ENCODE measurements at regions not wholly inside any gene's neighbourhood (a gene's known extent, or its start where the extent isn't known, plus 50 kb on each side); places are given as distances from the start of the nearest gene placed in this dataset.

- Histone ChIP-seq H3K4me3 (ENCODE audit: severe bottlenecking) (no peak overlapping the region), H3K27ac (ENCODE audit: poor library complexity, severe bottlenecking) (peak overlapping the region; percentile 100), H3K27me3 (ENCODE audit: insufficient read depth, poor library complexity, severe bottlenecking) (no peaks in the 10 kb centered on the region), H3K9me3 (ENCODE audit: severe bottlenecking) (no peaks in the 10 kb centered on the region), H3K4me1 (ENCODE audit: insufficient read depth, poor library complexity, severe bottlenecking) (peaks cover 62% of the 10 kb centered on the region), H3K36me3 (ENCODE audit: low read depth) (no peaks in the 10 kb centered on the region)
- no peak for DNase-seq (ENCODE audit: low spot score)
- ATAC-seq (ENCODE audit: low read depth), result peak; percentile 72
- TF ChIP-seq CTCF (IDR thresholded peaks at IDR 0.05; ENCODE audit: poor library complexity, severe bottlenecking), result no peak
Measured at GRCh38 chr13:73335210-73335609, 276.4 kb downstream of the KLF5 start.

GRCh38 chr13:73334445-73334844 is 275.6 kb downstream of the KLF5 start:
- DNase-seq (ENCODE audit: low spot score) (peak; percentile 61), ATAC-seq (ENCODE audit: low read depth) (peak; percentile 59)
- H3K9me3 ChIP-seq (ENCODE audit: severe bottlenecking), result no peaks in the 10 kb centered on the region
- peak overlapping the region; percentile 100 for H3K27ac ChIP-seq (ENCODE audit: poor library complexity, severe bottlenecking)
- no peak overlapping the region for H3K4me3 ChIP-seq (ENCODE audit: severe bottlenecking)
- no peaks in the 10 kb centered on the region for H3K27me3 ChIP-seq (ENCODE audit: insufficient read depth, poor library complexity, severe bottlenecking)
- TF ChIP-seq CTCF (IDR thresholded peaks at IDR 0.05; ENCODE audit: poor library complexity, severe bottlenecking), result no peak
- peaks cover 59% of the 10 kb centered on the region for H3K4me1 ChIP-seq (ENCODE audit: insufficient read depth, poor library complexity, severe bottlenecking)
- H3K36me3 ChIP-seq (ENCODE audit: low read depth), result no peaks in the 10 kb centered on the region

GRCh38 chr13:73331556-73331955 is 272.8 kb downstream of the KLF5 start:
- Histone ChIP-seq H3K27ac (ENCODE audit: poor library complexity, severe bottlenecking) (peak overlapping the region; percentile 36), H3K4me1 (ENCODE audit: insufficient read depth, poor library complexity, severe bottlenecking) (peaks cover 33% of the 10 kb centered on the region), H3K36me3 (ENCODE audit: low read depth) (no peaks in the 10 kb centered on the region), H3K4me3 (ENCODE audit: severe bottlenecking) (no peak overlapping the region), H3K27me3 (ENCODE audit: insufficient read depth, poor library complexity, severe bottlenecking) (no peaks in the 10 kb centered on the region), H3K9me3 (ENCODE audit: severe bottlenecking) (no peaks in the 10 kb centered on the region)
- DNase-seq (ENCODE audit: low spot score), result no peak
- ATAC-seq (ENCODE audit: low read depth), result no peak
- no peak for TF ChIP-seq CTCF (IDR thresholded peaks at IDR 0.05; ENCODE audit: poor library complexity, severe bottlenecking)

GRCh38 chr13:73329355-73329754 is 270.6 kb downstream of the KLF5 start:
- H3K36me3 ChIP-seq (ENCODE audit: low read depth), result peaks cover 6% of the 10 kb centered on the region; the same call in 1 of the 2 replicates
- no peak overlapping the region for H3K27ac ChIP-seq (ENCODE audit: poor library complexity, severe bottlenecking)
- no peaks in the 10 kb centered on the region for H3K27me3 ChIP-seq (ENCODE audit: insufficient read depth, poor library complexity, severe bottlenecking)
- ATAC-seq (ENCODE audit: low read depth), result no peak
- TF ChIP-seq CTCF (IDR thresholded peaks at IDR 0.05; ENCODE audit: poor library complexity, severe bottlenecking), result no peak
- no peaks in the 10 kb centered on the region for H3K9me3 ChIP-seq (ENCODE audit: severe bottlenecking)
- peaks cover 32% of the 10 kb centered on the region for H3K4me1 ChIP-seq (ENCODE audit: insufficient read depth, poor library complexity, severe bottlenecking)
- no peak overlapping the region for H3K4me3 ChIP-seq (ENCODE audit: severe bottlenecking)
- no peak for DNase-seq (ENCODE audit: low spot score)

- Histone ChIP-seq H3K27me3 (ENCODE audit: insufficient read depth, poor library complexity, severe bottlenecking) (no peaks in the 10 kb centered on the region), H3K4me1 (ENCODE audit: insufficient read depth, poor library complexity, severe bottlenecking) (peaks cover 22% of the 10 kb centered on the region), H3K36me3 (ENCODE audit: low read depth) (peaks cover 6% of the 10 kb centered on the region; the same call in 1 of the 2 replicates), H3K9me3 (ENCODE audit: severe bottlenecking) (no peaks in the 10 kb centered on the region), H3K27ac (ENCODE audit: poor library complexity, severe bottlenecking) (peak overlapping the region; percentile 93), H3K4me3 (ENCODE audit: severe bottlenecking) (no peak overlapping the region)
- no peak for DNase-seq (ENCODE audit: low spot score)
- no peak for TF ChIP-seq CTCF (IDR thresholded peaks at IDR 0.05; ENCODE audit: poor library complexity, severe bottlenecking)
- no peak for ATAC-seq (ENCODE audit: low read depth)
Measured at GRCh38 chr13:73327579-73327978, 268.8 kb downstream of the KLF5 start.
